ENCODE measurements at regions not wholly inside any gene's neighbourhood (a gene's known extent, or its start where the extent isn't known, plus 50 kb on each side); places are given as distances from the start of the nearest gene placed in this dataset.
"Not testable (repeated sequence)": the region's sequence is repeated elsewhere in the genome, so short reads cannot be mapped to it uniquely, and the experiment has no call there.

- no peak for DNase-seq
These were observed 153.1 kb downstream of the BRD1 start for GRCh38 chr22:49674479-49675050.

GRCh38 chr22:49673048-49673447 lies 154.6 kb downstream of the BRD1 start:
- DNase-seq, result no peak

DNA sequence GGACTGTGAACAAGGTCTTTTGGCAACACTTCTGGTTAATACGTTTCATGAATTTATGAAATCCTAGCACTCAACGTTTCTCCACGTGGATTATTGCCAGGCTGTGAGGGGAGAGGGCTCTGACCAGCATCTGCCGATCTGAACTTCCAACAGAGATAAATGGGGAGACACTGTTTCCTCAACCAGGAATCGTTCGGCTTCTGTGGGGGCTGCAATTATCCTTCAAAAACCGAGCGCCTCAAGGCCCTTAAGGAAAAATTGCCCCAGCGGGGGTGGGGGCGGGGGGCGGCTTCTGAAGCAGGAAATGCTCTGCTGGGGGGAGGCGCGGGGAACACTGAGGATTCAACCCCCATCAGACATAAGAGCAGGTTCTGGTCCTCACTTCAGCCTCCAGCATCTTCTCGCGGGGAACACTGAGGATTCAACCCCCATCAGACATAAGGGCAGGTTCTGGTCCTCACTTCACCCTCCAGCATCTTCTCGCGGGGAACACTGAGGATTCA lies 155.6 kb downstream of the BRD1 start:
- DNase-seq, result no peak

DNA sequence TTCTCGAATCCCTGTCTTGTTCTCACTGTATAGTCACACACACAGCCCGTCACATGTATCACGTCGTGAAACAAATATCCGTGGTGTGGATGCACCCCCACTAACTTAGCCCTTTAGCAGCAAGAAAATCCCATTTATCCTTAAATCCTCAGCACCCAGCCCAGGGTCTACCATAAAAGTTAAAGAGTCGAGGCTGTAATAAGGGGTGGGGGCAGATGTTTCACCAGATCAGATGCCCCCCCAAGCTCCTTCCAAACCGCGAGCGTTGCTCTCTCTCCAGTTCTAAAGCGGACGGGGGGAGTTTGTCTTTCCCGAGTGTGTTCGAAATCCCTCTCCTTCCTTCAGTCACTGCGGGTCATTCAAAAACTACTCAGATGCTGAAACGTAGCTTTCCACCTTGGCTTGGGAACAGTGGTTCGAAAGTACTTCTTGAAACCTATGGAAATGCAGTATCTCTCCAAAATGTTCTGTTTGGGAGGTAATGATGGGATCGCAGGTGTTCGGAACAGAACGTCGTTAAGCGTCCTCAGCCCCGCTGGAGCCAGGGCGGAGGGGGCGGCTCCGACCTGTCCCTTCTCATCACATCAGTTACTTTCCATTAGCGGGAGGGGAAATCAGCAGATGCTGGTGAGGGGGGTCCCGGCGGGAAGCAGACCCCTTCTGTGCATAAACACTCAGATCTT lies 156.2 kb downstream of the BRD1 start:
- no peak for DNase-seq

DNA sequence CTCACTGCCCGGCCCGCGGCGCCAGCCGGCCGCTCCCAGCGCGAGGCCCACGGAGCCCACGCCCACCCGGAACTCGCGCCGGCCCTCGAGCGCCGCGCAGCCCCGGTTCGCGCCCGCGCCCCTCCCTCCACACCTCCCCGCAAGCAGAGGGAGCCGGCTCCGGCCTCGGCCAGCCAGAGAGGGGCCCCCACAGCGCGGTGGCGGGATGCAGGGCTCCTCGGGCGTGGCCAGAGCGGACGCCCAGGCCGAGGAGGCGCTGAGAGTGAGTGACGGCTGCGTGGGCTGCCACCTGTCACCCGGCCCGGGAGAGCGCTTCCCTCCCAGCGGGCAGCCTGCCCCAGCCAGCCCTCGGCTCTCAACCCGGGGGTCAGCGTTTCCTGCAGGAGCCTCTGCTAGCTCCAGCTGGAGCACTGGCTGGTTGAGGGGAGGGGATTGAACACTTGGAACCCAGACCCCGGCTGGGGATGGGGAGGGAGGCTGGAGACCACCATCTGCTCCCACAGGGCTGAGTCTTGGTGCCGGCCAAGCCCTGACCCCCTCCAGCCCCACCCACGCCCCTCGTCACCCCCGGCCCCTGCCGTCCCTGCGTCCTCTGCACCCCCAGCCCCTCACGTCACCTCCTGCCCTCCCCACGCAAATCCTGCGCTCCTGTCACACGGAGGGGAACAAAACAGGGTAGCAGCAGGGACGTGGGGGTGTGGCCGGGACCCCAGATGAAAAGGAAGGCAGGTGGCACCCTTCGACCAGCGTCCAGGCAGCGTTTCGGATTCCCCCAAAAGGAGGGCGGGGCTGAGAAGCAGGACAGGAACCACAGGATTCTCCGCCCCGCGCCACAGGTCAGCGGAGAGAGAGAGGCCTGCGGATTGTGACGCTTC lies 157.0 kb downstream of the BRD1 start:
- DNase-seq, result no peak

GRCh38 chr22:49669969-49670455 lies 157.7 kb downstream of the BRD1 start:
- DNase-seq, result not testable (repeated sequence)

DNA sequence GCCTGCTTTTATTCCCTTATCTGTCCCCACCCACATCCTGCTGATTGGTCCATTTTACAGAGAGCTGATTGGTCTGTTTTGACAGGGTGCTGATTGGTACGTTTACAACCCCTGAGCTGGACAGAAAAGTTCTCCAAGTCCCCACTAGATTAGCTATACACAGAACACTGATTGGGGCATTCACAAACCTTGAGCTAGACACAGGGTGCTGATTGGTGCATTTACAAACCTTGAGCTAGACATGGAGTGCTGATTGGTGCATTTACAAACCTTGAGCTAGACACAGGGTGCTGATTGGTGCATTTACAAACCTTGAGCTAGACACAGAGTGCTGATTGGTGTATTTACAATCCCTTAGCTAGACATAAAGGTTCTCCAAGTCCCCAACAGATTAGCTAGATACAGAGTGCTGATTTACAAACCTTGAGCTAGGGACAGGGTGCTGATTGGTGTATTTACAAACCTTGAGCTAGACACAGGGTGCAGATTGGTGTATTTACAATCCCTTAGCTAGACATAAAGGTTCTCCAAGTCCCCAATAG lies 158.2 kb downstream of the BRD1 start:
- not testable (repeated sequence) for DNase-seq

DNA sequence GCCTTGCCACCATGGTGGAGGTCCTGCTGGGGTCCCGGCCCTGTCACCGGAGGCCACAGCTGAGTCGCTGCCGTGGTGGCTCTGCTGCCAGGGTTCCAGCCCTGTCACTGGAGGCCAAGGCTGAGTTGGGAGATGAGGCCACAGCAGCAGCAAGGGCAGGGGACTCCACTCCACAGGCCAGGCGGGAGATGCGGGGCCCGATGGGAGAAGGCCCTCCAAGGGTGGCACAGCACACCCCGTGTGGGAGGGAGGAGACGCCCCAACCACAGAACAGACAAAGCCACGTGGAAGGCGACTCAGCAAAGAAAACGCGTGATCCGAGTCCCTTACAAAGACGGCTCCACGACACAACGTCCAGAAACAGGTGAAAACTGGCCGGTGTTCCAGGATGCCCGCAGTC lies 159.3 kb downstream of the BRD1 start:
- no peak for DNase-seq

DNA sequence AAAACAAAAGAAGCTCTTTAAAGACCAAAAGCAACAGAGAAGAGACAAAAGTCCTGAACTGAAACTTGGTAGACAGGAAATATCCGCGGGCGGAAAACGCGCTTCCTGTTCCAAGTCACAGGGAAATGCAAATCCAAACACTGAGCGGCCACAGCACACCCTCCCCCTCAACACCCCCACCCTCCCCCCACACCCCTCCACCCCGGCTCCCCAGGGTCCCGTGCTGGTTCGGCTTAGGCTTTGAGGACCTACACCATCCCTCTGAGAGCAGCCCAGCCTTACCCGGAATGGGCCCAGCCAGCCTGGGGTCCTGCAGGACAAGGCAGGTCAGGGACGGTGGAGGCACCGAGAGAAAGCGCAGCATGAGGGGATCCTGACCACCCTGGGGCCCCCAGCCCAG lies 160.4 kb downstream of the BRD1 start:
- no peak for DNase-seq

- no peak for DNase-seq
These were observed 161.4 kb downstream of the BRD1 start for GRCh38 chr22:49666146-49666809.

- DNase-seq, result no peak
These were observed 162.8 kb downstream of the BRD1 start for GRCh38 chr22:49664891-49665290.

- no peak for DNase-seq
These were observed 163.2 kb downstream of the BRD1 start for GRCh38 chr22:49664371-49664881.

DNA sequence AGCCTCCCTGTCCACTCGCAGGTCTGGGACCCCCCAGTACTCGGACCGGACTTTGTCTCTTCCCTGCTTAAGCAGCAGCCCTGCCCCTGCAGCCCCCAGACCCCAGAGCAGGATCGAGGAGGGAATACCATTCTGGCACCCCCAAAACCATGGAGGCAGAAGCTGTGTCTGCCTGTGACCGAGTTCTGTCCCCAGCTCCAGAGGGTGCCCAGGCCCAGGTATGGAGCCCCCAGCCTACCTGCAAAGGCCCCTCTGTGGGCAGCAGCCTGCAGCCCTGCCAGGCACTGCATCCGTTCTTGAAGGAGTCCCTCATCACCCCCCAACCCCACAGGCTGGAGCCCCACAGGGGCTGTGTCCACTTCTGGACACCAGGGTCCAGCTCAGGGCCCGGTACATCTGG lies 163.8 kb downstream of the BRD1 start:
- no peak for DNase-seq

DNA sequence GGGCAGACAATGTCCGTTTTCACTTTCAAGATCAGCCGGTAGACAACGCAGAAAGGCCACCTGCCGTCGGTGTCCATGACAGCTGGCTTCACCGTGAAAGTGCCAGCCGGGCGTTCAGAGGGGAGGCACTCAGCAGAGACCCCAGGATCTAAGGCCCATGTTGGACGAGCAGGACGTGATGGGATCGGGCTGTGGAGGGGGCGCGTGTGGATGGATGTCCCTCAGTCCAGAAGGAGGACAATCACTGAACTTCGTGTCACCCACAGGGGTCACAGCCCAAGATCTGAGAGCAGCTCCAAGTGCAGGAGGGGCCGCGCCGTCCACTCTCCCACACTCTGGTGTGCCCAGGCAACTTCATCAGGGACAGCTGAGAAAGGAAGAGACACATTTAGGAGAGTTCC lies 164.4 kb downstream of the BRD1 start:
- DNase-seq, result no peak

- DNase-seq, result no peak
These were observed 165.0 kb downstream of the BRD1 start for GRCh38 chr22:49662681-49663080.

DNA sequence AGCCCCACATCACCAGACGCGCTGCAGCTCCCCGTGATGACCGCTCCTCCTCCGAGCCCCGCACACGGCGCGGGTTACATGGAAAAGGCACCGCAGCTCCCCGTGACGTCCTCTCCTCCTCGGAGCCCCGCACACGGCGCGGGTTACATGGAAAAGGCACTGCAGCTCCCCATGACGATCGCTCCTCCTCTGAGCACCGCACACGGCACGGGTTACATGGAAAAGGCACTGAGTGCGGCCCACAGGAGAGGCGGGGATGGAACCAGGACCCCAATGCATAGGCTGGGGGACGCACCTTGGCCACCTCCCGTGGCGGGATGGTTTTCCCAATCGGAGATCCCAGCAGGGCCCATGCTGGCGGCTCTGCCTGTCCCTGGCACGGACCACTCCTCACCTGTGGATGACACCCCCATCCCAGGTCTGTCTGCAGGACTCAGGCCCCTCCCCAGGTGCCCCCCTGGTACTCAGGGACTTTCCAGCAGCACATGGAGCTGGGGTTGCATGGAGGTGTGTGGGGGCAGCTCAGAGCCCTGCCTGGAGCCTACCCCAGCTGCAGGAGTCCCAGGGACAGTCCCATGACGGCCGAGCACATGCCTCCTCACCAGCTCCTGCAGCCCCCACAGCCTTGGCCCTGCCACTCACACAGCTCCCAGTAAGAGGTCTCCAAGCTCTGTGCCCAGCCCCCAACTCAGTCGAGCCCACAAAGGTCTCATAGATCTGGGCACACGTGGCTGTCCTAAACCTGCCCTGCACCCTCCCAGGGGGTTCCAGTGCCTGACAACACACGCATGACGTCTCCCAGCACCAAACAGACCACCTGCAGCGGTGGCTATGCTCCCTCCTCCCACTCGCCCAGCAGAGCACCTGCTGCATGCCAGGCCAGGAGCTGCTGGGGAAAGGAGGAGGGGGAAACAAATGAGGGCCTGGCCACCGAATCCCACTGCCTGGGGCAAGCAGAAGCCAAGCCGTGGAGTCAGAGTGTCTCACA lies 166.6 kb downstream of the BRD1 start:
- DNase-seq, result no peak

- DNase-seq, result no peak
These were observed 167.4 kb downstream of the BRD1 start for GRCh38 chr22:49660321-49660720.

- DNase-seq, result no peak
These were observed 167.8 kb downstream of the BRD1 start for GRCh38 chr22:49659924-49660315.

GRCh38 chr22:49659281-49659923 lies 168.3 kb downstream of the BRD1 start:
- no peak for DNase-seq

DNA sequence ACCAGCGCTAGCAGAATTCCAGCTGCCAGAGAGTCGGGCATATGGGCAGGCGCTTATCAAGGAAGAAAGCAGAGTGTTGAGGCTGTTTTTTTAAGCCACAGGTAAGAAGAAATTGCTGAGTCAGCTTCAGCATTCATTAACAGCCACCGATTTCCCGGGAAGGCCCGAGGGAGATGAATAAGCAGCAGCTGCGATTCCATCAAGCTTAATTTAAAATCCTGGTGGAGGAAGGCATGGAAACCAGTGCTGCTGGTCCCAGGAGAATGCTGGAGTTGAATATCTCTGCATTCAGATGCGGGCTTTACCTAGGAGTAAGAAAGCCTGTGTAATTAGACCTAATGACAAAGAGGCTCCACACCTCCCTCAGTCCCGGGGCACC lies 168.8 kb downstream of the BRD1 start:
- DNase-seq, result no peak
